ENCODE measurements at regions not wholly inside any gene's neighbourhood (a gene's known extent, or its start where the extent isn't known, plus 50 kb on each side); places are given as distances from the start of the nearest gene placed in this dataset.

- DNase-seq = no peak
Observed at GRCh38 chr6:168739381-168739780, 298.4 kb downstream of the SMOC2 start.

- no peak for DNase-seq
Observed at GRCh38 chr6:168737481-168737880, 296.5 kb downstream of the SMOC2 start.

GRCh38 chr6:168737014-168737413 is 296.0 kb downstream of the SMOC2 start:
- no peak for DNase-seq

- DNase-seq = no peak
Observed at GRCh38 chr6:168736039-168736438, 295.1 kb downstream of the SMOC2 start.

- no peak for DNase-seq
Observed at GRCh38 chr6:168735268-168735949, 294.4 kb downstream of the SMOC2 start.

- DNase-seq = no peak
Observed at GRCh38 chr6:168734523-168734922, 293.5 kb downstream of the SMOC2 start.

GRCh38 chr6:168732676-168733075 is 291.7 kb downstream of the SMOC2 start:
- no peak for DNase-seq

GRCh38 chr6:168730931-168731716 is 290.1 kb downstream of the SMOC2 start:
- DNase-seq = no peak

GRCh38 chr6:168728056-168728455 is 287.1 kb downstream of the SMOC2 start:
- no peak for DNase-seq

GRCh38 chr6:168726312-168726856 is 285.4 kb downstream of the SMOC2 start:
- DNase-seq = no peak

GRCh38 chr6:168725802-168726201 is 284.8 kb downstream of the SMOC2 start:
- DNase-seq = no peak

GRCh38 chr6:168724669-168725570 is 283.9 kb downstream of the SMOC2 start:
- DNase-seq = no peak

GRCh38 chr6:168724033-168724432 is 283.0 kb downstream of the SMOC2 start:
- no peak for DNase-seq

GRCh38 chr6:168722397-168722796 is 281.4 kb downstream of the SMOC2 start:
- no peak for DNase-seq

- no peak for DNase-seq
Observed at GRCh38 chr6:168721571-168721970, 280.6 kb downstream of the SMOC2 start.

GRCh38 chr6:168719901-168720300 is 278.9 kb downstream of the SMOC2 start:
- no peak for DNase-seq

GRCh38 chr6:168718821-168719475 is 278.0 kb downstream of the SMOC2 start:
- no peak for DNase-seq

Measured in NCI-H1930 (cell line).